OCI-LY3 (cell line): ENCODE measurements at regions not wholly inside any gene's neighbourhood (a gene's known extent, or its start where the extent isn't known, plus 50 kb on each side); places are given as distances from the start of the nearest gene placed in this dataset.

Experiments used
- H2AFZ ChIP-seq: fragments of 200-600, 300-600 bp; shearing (Covaris generic); 2 replicates; pipeline ENCODE4 v1.6.0; 2014; ENCODE audit warnings: antibody characterized with exemption, low read depth, low read length
- H3K27ac ChIP-seq: fragments of 200-600, 300-600 bp; sonication (generic); 2 replicates; pipeline ENCODE4 v1.5.1; 2014; ENCODE audit warnings: mild to moderate bottlenecking, low read length, moderate library complexity, mixed read lengths
- H3K27me3 ChIP-seq: fragments of 200-600, 300-600 bp; sonication (generic); 2 replicates; pipeline ENCODE4 v1.6.1; 2014; ENCODE audit warnings: low read depth, low read length, mixed read lengths
- H3K36me3 ChIP-seq: fragments of 200-600, 300-600 bp; sonication (generic); replicated peaks from 2 replicates; pipeline ENCODE3; 2014; ENCODE audit warnings: low read depth, low read length, mixed read lengths
- H3K4me1 ChIP-seq: fragments of 300-600, 200-600 bp; sonication (generic); 2 replicates; pipeline ENCODE4 v1.6.1; 2014; ENCODE audit warnings: low read length, mixed read lengths
- H3K4me2 ChIP-seq: fragments of 200-600, 300-600 bp; sonication (generic); 2 replicates; pipeline ENCODE4 v1.6.1; 2014; ENCODE audit warnings: low read length, mixed read lengths
- H3K4me3 ChIP-seq: fragments of 300-600, 200-600 bp; sonication (generic); 2 replicates; pipeline ENCODE4 v1.5.1; 2014; ENCODE audit warnings: antibody characterized with exemption, mild to moderate bottlenecking, low read length, moderate library complexity
- H3K79me2 ChIP-seq: fragments of 300-600, 200-600 bp; shearing (Covaris generic); 2 replicates; pipeline ENCODE4 v1.6.1; 2014; ENCODE audit warnings: mild to moderate bottlenecking, low read length, mixed read lengths
- H3K9ac ChIP-seq: fragments of 300-600, 200-600 bp; shearing (Covaris generic); 2 replicates; pipeline ENCODE4 v1.6.0; 2014; ENCODE audit warnings: mild to moderate bottlenecking, low read length, moderate library complexity
- H3K9me3 ChIP-seq: fragments of 200-600, 300-600 bp; shearing (Covaris generic); 2 replicates; pipeline ENCODE4 v1.6.1; 2014; ENCODE audit warnings: low read length, mixed read lengths; ENCODE audit not compliant: insufficient read depth
- H4K20me1 ChIP-seq: fragments of 200-600, 300-600 bp; sonication (generic); 2 replicates; pipeline ENCODE4 v1.6.1; 2016; ENCODE audit warnings: low read length, mixed read lengths; ENCODE audit not compliant: insufficient read depth
- EZH2phosphoT487 ChIP-seq: fragments of 200-600 bp; shearing (Covaris generic); IDR thresholded peaks from 2 replicates; pipeline ENCODE4 v1.6.1; 2018; ENCODE audit warnings: antibody characterized with exemption, mixed run types, low read depth
- TF ChIP-seq, protein P1 (sequence below): fragments of 200-600, 300-600 bp; sonication (generic); IDR thresholded peaks from 2 replicates; pipeline ENCODE4 v1.5.1; 2014; ENCODE audit warnings: antibody characterized with exemption, low read length, low read depth

DNA sequence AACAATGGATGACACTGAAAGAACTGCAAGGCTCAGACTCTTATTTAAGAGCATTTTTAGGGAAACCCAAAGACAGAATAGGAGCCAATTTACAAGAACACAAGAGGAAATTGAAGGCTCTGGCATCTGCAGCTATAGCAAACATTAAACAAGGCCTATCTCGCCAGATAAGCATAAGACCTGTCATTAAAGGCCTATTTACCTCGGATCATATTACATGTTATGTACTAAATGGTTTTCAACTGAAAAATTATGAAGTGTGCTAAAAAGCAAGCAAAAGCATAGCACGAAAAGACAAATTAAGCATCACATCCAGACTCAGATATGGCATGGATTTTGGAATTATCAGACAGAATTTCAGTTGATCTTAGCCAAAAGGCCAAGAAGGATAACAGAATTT is 617.1 kb downstream of the SQOR start:
- H3K79me2 ChIP-seq = no peaks in the 10 kb centered on the region
- no peaks in the 10 kb centered on the region for H3K27me3 ChIP-seq
- H3K4me1 ChIP-seq = no peaks in the 10 kb centered on the region
- H3K36me3 ChIP-seq = no peaks in the 10 kb centered on the region
- no peaks in the 10 kb centered on the region for H4K20me1 ChIP-seq
- no peak overlapping the region for H3K4me2 ChIP-seq
- H3K9me3 ChIP-seq = no peaks in the 10 kb centered on the region
- H3K9ac ChIP-seq = no peak overlapping the region
- no peak overlapping the region for H3K27ac ChIP-seq
- TF ChIP-seq EZH2phosphoT487 = no peak
- TF ChIP-seq, protein P1, sequence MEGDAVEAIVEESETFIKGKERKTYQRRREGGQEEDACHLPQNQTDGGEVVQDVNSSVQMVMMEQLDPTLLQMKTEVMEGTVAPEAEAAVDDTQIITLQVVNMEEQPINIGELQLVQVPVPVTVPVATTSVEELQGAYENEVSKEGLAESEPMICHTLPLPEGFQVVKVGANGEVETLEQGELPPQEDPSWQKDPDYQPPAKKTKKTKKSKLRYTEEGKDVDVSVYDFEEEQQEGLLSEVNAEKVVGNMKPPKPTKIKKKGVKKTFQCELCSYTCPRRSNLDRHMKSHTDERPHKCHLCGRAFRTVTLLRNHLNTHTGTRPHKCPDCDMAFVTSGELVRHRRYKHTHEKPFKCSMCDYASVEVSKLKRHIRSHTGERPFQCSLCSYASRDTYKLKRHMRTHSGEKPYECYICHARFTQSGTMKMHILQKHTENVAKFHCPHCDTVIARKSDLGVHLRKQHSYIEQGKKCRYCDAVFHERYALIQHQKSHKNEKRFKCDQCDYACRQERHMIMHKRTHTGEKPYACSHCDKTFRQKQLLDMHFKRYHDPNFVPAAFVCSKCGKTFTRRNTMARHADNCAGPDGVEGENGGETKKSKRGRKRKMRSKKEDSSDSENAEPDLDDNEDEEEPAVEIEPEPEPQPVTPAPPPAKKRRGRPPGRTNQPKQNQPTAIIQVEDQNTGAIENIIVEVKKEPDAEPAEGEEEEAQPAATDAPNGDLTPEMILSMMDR = no peak
- no peak overlapping the region for H2AFZ ChIP-seq
- no peak overlapping the region for H3K4me3 ChIP-seq

DNA sequence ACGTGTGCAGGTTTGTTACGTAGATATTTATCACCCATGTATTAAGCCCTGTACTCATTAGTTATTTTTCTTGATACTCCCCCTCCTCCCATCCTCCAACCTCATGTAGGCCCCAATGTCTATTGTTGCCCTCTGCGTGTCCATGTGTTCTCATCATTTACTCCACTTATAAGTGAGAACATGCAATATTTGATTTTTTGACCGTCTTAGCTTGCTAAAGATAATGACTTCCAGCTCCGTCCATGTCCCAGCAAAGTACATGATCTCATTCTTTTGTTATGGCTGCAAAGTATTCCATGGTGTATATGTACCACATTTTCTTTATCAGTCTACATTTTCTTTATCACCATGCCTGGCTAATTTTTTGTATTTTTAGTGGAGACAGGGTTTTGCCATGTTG is 623.2 kb downstream of the SQOR start:
- H3K4me2 ChIP-seq = no peak overlapping the region
- TF ChIP-seq EZH2phosphoT487 = no peak
- TF ChIP-seq, protein P1 = no peak
- no peaks in the 10 kb centered on the region for H3K27me3 ChIP-seq
- H4K20me1 ChIP-seq = no peaks in the 10 kb centered on the region
- H3K36me3 ChIP-seq = no peaks in the 10 kb centered on the region
- no peak overlapping the region for H2AFZ ChIP-seq
- no peak overlapping the region for H3K27ac ChIP-seq
- no peaks in the 10 kb centered on the region for H3K79me2 ChIP-seq
- no peak overlapping the region for H3K4me3 ChIP-seq
- no peaks in the 10 kb centered on the region for H3K4me1 ChIP-seq
- no peaks in the 10 kb centered on the region for H3K9me3 ChIP-seq
- H3K9ac ChIP-seq = no peak overlapping the region

DNA sequence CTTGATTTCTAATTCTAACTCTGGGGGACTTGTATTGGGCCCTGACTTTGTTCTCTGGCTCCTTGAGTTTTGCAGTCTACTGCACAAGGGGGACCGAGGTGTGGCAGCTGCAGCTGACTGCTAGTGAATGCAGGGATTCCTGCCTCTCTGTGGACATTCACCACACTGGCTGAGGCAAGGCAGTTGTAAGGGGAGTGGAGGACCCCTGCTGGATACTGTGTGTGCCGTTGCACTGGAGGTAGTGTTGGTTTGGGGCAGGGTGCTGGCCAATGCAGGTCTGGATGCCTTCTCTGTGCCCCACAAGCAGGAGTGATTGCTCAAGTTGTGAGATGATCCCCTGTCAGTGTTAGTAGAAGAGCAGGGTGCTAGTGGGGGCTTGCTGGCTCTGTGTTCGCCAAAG is 626.1 kb downstream of the SQOR start:
- Histone ChIP-seq H3K9ac (no peak overlapping the region), H3K9me3 (no peaks in the 10 kb centered on the region)
- TF ChIP-seq EZH2phosphoT487 = no peak
- TF ChIP-seq, protein P1 = no peak

DNA sequence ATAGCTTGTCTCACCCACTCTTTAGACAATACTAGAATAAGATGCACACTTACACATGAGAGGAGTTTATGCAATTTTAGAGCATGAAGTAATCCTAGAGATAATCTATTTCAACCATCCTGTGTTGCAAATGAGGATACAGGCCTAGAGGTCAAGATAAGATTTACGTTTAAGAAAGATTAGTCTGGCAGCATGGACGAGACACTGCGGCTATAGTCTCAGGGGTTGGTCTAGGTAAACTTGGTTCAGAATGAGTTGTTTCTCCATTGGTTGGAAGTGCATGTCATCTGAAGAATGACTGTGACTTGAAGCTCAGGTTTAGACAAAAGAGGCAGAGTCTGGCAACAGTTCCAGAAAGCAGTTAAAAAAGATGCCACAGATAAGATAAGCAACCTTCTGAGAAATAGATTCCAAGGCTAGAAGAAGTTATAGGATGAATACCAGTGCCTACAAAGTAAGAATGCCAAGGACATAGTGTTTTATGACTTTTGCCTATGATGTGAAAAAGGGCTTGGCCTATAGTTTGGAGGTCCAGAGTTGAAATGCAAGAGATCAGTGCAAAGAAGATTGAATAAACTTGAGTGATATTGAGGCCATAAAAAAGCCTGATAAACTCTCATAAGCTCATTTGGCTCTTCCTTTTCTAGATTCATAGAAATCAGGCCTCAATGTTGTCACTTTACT is 631.0 kb downstream of the SQOR start:
- H3K27me3 ChIP-seq = no peaks in the 10 kb centered on the region
- no peaks in the 10 kb centered on the region for H3K9me3 ChIP-seq
- no peaks in the 10 kb centered on the region for H4K20me1 ChIP-seq
- TF ChIP-seq EZH2phosphoT487 = no peak
- TF ChIP-seq, protein P1 = no peak
- no peaks in the 10 kb centered on the region for H3K4me1 ChIP-seq
- no peak overlapping the region for H3K27ac ChIP-seq
- H3K4me2 ChIP-seq = no peak overlapping the region
- no peaks in the 10 kb centered on the region for H3K36me3 ChIP-seq
- no peak overlapping the region for H3K9ac ChIP-seq
- no peaks in the 10 kb centered on the region for H3K79me2 ChIP-seq
- no peak overlapping the region for H2AFZ ChIP-seq
- H3K4me3 ChIP-seq = no peak overlapping the region

More for the DNA sequence above, 626.1 kb downstream of the SQOR start:
- Histone ChIP-seq H4K20me1 (no peaks in the 10 kb centered on the region), H3K36me3 (no peaks in the 10 kb centered on the region), H3K27me3 (no peaks in the 10 kb centered on the region), H3K79me2 (no peaks in the 10 kb centered on the region), H3K4me1 (no peaks in the 10 kb centered on the region), H3K27ac (no peak overlapping the region), H3K4me3 (no peak overlapping the region), H3K4me2 (no peak overlapping the region), H2AFZ (no peak overlapping the region)
